GM19240 (cell line): ENCODE measurements at regions not wholly inside any gene's neighbourhood (a gene's known extent, or its start where the extent isn't known, plus 50 kb on each side); places are given as distances from the start of the nearest gene placed in this dataset.
"Not testable (repeated sequence)": the region's sequence is repeated elsewhere in the genome, so short reads cannot be mapped to it uniquely, and the experiment has no call there.

ENCODE experiments used
- DNase-seq: peaks from one replicate; pipeline ENCODE4 v3.0.0; 2011; ENCODE audit warnings: low spot score; ENCODE audit not compliant: insufficient read length

DNA sequence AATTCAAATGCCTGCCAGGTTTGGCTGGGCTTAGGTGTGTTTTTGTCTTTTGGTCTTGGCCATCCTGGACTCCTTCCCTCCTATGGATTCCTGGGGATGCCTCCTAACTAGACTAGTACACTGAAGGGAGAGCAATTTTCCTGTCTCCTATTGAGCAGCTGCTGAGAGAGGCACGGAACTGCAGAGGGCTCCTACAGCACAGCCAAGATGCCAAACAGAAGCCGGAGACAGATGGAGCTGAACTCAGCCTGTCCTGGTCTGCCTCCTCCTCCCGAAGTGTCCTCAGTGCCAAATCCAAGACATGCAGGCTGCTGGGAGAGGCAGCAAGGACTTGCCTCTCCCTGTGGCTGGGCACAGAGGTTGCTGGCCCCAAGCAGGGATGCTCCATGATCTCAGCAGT lies 256.6 kb upstream of the PROK2 start:
- no peak for DNase-seq

DNA sequence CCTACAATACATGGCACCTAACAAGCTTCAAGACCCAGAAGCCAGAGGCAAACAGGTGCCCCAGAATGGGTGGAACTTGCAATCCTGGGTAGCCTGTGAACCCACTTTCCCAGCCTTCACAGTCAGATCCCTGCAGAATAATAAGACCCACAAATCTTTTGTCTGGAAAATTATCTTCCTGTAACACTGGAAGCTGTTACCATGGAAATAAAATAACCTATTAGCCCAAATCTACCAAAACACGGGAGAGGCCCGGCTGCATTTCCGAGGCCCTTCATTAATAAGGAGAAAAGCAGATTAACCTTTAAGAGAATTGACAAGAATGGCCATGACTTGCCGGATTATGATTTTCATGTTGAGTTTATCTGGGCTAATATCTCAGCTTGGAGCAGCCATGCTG lies 256.1 kb upstream of the PROK2 start:
- no peak for DNase-seq

DNA sequence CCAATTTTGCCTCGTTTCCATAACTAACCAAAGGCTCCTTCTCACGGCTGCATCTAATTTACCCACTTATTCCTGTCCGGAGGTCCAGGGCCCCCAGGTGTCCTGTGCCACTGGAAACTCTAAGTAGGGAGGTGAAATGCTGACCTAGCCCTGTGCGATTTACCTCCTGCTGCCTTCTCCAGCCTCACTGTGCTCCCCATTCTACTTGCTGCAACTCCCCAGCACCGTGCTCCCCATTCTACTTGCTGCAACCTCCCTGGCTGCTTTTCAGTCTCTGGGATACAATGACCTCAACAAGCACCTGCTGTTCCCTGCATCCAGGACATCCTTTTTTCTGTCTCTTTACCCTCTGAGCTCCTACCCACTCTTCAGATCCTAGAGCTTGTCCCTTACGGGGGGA lies 254.7 kb upstream of the PROK2 start:
- DNase-seq, result no peak

DNA sequence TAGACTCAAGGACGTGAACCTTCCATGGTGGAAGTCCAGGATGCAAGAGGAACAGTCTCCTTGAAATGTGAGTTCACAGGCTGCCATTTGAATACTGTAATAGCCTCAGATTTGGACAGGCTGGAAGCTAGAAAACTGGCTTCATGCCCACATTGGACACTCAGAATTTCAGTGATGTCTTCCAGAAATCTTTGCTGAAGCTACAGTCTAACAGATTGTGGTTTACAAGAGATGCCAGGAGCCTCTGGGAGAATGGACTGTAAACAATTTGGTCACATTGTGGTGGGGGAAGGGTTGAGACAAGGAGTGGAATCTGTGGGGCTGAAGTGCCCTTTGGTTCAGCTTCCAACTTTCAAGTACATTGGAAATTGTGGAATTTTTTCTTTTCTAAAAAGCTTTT lies 252.0 kb upstream of the PROK2 start:
- DNase-seq, result no peak

DNA sequence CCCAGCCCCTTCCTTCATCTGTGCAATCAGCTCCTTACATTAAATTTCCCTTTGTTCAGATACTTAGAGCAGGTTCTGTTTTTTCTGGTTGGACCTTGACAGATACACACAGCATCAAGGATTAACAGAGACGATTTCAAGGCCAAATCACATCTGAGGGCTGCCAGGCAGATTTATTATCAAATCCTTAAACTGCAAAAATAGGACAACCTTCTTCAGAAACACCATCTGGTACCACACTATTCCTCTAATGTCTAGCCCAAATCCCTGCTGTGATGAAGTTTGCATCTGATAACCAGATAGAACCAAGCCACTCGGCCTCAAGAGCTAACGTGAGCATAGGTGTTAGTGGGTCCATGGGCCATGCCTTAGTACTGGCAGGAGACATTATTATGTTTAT lies 250.7 kb upstream of the PROK2 start:
- no peak for DNase-seq

DNA sequence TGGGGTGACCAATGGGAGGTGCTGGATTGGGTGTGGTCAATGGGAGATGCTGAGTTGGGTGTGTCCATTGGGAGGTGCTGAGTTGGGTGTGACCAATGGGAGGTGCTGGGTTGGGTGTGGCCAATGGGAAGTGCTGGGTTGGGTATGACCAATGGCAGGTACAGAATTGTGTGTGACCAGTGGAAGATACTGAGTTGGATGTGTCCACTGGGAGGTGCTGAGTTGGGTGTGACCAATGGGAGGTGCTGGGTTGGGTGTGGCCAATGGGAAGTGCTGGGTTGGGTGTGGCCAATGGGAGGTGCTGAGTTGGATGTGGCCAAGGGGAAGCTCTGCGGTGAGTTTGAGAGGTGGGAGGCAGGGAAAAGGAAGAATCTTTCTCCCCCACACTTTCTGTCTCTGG lies 250.0 kb upstream of the PROK2 start:
- DNase-seq, result no peak

DNA sequence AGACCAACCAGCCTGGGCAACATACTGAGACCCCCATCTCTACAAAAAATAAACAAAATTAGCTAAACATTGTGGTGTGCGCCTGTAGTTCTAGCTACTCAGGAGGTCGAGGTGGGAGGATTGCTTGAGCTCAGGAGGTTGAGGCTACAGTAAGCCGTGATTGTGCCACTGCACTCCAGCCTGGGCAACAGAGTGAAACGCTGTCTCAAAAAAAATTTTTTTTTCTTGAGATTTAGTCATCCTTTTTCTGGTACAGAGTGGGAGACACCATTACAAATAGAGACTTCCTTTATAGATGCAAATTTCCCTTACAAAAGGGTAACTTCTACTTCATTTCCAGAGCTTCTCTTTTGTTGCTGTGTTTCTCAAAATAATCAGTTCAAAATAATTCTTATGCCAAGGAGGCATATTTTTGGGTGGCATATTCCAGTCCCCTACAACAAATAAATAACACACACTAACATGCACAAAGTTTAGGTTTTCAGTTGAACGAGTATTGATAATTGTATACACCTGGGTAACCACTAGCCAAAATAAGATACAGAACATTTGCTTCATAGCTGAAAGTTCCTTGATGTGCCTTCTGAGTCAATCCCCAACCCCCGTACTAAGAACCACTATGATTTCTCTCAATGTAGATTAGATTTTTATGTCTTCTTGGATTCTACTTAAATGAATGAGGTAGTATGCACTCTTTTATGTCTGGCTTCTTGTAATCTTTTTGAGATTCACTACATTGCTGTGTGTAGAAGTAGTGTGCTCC lies 248.9 kb upstream of the PROK2 start:
- no peak for DNase-seq

DNA sequence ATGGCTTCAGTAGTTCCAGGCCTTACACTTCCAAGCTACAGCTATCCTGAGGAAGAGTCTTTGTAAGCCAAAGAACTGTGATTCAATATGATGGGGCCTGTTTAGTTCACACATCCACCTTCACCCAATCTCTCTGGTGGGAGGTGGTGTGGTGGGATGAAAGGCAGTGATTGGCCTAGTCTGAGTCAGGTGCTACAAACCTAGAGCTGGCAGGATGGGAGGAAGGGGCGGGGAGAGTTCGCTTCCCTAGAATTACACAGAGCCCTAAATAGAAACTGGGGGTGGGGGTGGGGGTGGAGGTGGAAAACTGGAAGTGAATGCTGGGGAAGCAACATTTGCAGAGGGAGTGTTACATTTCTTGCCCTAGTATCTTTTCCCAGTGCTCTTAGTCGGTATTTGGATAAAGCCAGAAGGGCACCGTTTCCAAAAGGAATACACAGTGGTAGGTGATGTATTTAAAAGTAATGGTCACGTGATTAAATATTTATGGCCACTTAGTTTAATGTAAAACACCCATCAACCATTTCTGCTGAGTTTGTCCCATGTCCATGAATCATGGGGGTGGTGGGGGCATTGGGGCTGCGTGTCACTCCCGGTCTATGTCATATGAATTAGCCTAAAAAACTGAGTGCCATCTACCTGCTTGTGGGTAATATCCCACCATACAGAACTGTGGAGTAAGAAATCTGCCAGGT lies 247.6 kb upstream of the PROK2 start:
- no peak for DNase-seq

DNA sequence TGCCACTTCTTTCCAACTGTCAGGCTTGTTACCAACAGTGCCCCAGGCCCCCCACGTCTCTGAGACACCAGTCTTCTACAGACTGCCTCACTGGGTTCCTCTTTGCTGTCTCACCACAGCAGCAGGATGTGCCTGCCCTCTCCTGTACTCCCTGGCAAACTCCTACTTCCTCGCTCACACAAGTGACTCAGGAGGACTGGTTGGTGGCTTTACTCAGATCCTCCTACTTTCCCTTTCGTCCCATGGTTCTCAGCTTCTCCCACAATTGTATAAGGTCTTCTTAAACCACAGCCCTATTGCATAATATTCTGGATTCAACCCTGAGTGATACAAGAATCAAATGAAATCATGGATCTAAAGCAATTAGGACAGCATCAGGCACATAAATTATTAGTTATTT lies 246.6 kb upstream of the PROK2 start:
- no peak for DNase-seq

DNA sequence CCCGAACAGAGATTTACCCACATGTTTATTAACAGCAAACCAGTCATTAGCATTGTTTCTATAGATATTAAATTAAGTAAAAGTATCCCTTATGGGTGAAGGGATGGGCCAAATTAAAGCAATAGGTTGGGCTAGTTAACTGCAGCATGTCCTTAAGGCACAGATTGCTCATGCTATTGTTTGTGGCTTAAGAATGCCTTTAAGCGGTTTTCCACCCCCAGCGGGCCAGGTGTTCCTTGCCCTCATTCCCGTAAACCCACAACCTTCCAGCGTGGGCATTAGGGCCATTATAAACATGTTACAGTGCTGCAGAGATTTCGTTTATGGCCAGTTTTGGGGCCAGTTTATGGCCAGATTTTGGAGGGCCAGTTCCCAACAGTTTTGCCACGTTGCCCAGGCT lies 245.3 kb upstream of the PROK2 start:
- not testable (repeated sequence) for DNase-seq

DNA sequence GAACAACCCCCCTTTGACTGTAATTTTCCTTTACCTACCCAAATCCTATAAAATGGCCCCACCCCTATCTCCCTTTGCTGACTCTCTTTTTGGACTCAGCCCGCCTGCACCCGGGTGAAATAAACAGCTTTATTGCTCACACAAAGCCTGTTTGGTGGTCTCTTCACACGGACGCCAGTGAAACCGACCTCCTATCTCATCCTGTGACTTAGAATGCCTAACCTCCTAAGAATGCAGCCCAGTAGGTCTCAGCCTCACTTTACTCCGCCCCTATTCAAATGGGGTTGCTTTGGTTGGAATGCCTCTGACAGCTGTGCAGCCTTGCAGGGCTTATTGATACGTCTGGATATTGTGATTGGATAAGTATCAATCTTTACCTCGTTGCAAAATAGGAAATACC lies 243.8 kb upstream of the PROK2 start:
- DNase-seq, result not testable (repeated sequence)

DNA sequence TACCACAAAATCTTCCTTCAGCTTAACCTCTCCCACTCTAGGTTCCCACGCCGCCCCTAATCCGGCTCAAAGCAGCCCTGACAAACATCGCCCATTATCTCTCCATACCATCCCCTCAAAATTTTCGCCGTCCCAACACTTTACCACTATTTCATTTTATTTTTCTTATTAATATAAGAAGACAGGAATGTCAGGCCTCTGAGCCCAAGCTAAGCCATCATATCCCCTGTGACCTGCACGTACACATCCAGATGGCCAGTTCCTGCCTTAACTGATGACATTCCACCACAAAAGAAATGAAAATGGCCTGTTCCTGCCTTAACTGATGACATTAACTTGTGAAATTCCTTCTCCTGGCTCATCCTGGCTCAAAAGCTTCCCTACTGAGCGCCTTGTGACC lies 243.4 kb upstream of the PROK2 start:
- DNase-seq, result not testable (repeated sequence)

DNA sequence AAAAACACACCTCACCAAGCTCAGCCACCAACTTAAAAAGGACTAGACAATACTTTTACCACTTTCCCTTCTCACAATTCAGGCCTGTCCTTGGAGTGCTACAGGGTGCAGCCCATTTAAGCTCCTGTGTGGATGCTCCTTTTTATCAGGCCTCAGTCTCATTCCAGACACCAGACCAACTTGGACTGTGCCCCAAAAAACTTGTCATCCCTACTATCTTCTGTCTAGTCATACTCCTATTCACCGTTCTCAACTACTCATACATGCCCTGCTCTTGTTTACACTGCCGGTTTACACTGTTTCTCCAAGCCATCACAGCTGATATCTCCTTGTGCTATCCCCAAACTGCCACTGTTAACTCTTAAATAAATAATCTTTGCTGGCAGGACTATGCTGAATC lies 242.8 kb upstream of the PROK2 start:
- not testable (repeated sequence) for DNase-seq

DNA sequence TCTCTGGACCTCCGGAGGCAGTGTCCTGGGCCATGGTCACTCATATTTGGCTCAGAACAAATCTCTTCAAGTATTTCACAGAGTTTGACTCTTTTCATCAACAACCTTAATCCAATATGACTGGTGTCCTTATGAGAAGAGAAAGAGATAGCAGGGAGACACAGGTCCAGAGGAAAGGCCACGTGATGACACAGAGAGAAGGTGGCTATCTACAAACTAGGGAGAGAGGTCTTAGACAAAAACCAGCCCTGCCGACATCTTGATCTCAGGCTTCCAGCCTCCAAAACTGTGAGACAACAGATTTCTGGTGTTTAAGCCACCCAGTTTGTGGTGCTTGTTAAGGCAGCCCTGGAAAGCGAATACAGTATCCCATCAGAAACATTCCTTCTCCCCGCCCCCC lies 237.1 kb upstream of the PROK2 start:
- DNase-seq, result no peak

DNA sequence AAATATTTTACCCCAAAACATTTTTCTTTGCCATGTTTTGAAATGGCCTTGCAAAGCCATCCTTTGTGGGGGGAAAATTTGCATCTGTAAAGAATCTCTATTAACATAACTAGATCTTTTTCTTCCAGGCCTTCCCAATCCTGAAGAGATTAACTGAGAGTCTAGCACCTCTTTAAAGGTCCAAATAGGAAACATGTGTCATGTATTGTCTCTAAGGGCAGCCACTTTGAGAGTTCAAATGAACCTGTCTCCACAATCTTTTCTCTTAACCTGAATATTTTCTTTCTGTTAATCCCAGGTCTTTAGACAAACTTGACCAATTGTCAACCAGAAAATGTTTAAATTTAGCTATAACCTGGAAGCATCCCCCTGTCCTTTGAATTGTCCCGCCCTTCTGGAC lies 236.6 kb upstream of the PROK2 start:
- DNase-seq, result no peak

DNA sequence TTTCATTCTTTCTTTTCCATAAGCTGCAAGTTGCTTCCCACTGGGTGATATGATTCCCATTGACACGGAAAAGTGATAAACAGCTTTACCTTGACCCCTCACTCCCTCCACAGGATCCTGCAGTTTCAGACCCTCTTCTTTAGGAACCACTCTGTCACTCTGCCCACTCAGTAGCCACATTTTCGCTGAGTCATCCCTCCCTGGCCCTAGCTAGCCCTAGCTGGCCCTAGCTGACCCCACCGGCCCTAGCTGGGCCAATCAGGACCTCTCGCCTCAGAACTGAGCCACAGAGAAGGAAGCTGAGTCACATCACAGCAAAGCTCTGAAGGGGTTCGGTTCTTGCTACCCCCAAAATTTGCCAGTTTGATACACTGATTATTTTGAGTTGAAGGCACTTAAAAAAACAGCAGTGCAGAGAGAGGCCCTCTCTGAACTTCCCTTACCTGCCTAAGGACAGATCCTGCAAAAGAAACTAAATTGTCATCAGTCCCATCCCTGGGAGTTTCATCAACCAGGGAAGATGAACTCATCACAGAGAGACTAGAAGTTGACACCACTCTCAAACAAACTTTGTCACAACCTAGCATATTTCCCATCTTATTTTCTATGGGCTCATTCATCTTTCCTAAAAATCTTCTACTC lies 233.5 kb upstream of the PROK2 start:
- DNase-seq, result no peak

DNA sequence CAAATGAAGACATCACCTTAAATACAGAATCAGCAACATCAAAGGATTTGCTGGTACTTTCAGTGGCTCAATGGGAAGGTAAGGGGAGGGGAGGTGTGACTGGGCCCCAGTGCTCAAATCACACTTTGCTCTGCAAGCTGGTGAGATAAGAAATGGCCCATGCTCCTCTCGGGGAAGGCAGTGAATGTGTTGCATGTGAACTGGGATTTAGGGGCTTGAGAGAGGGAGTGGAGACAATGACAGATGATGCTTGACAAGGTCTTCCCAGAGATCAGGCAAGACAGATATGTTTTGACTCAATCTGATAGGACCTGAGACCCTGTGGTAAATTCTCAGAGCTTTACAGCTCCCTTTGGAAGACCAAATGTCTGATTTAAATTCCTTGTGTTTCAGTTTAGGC lies 233.0 kb upstream of the PROK2 start:
- DNase-seq, result no peak

DNA sequence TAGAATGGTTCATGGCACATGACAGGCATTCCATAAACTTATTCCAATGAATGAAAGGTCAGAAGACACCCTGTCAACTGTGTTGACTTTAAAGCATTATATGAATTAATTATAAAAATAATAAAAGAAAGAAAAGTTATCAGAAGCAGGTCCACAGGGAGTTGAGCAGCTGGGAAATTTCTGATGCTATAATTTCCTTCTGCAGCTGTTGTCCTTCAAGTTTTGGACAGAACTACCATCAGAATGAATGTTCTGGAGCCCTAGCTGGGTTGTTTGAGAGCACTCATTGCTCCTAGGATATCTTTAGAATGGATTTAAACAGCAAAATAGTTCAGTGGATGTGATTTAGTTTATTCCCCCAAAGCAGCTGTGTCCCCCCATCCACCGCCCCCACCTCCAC lies 232.4 kb upstream of the PROK2 start:
- DNase-seq, result no peak

DNA sequence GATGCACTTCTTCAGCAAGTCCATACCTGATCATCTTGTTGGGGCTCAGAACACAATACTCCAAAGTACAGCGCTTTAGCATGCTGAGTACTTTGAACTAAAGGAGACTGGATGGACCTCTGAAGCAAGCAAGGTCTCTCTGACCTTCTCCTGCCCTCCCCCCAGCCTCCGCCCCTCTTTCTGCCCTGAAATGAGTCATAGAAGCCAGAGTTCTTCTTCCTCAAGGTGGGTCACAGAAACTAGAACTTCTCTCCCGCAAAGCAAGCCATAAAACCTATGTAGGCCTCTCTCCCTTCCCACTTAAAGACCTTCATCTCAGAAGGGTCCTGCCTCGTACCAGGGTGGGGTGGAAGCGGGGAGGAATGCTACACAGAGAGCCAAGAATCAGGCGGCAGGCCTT lies 230.5 kb upstream of the PROK2 start:
- DNase-seq, result no peak

DNA sequence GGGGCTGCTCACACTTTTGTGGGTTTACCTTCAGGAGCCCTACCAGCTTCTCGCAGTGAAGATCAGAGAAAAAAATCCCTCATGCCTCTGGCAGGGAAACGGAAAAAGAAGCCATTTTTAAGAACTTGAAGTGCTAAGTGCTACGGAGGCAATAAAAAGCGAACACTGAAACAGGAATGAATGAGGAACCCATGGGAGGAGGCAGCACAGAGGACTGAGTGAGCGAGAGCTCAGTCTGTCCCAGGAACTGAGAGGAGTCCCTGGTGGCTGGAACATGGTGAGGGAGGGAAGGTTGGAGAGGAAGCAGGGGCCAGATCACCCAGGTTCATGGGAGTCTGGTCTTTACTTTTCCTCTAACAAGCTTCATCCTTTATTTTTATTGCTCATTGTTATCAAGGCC lies 228.1 kb upstream of the PROK2 start:
- DNase-seq, result no peak

DNA sequence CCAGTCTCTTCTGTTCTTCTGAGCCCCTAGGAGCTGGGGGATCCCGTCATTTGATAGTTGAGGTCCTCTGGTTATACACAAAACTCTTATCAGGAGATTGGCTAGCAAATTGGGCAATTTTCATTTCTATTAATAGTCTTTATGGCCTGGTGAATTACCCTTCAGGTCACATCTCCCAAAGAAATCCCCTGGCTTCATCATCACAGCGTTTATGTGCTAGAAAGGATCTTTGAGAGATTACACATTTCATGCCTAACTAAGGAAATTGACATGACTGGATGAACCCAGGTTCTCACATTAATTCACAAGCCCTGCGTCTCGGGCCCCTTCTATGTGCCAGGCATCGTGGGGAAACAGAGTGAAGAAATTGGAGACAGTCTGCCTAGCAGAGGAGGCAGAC lies 227.4 kb upstream of the PROK2 start:
- DNase-seq, result no peak

DNA sequence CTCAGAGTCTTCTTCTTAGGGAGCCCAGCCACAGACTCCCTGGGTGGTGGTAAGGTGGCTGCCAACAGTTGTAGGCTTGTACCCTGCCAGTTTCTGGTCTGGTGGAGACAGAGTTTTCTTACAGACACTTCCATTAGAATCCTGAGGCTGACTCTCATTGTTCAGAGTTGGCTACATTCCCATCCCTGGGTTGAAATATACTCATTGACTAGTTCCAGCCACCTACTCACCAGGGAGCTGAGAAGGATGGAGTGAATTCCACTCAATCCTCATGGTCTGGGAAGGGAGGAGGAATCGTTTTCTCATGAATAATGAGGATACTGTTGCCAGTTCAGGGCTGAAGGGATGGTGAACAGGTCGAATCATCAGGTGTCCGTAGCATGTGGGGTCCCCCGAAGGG lies 226.5 kb upstream of the PROK2 start:
- DNase-seq, result no peak
